Activated CD8-positive, alpha-beta T cell treated with anti-CD3 and anti-CD28 coated beads, Interleukin-2, amount 10 ng/mL, durations not matched to agents 7 days and 5 days (primary cell): ENCODE measurements at regions not wholly inside any gene's neighbourhood (a gene's known extent, or its start where the extent isn't known, plus 50 kb on each side); places are given as distances from the start of the nearest gene placed in this dataset.

ENCODE experiments used
- ATAC-seq: fragments of 150-1000 bp; cut with Tn5 transposase; one replicate; pipeline ENCODE4 v1.10.0; 2021; ENCODE audit warnings: moderate library complexity
- CTCF ChIA-PET: fragments of 350-600 bp; sonication (Branson Sonifier 250); formaldehyde crosslinking; loops from one replicate; lab custom pipeline; 2021; ENCODE audit warnings: antibody characterized with exemption; lab: Charles Lee
- POLR2A ChIA-PET: fragments of 350-600 bp; sonication (Branson Sonifier 250); formaldehyde crosslinking; loops from one replicate; lab custom pipeline; 2021; ENCODE audit warnings: antibody characterized with exemption; lab: Charles Lee
- DNase-seq: peaks from one replicate; pipeline ENCODE4 v3.0.0-alpha.2; 2020
- H3K27ac Mint-ChIP-seq: one replicate; pipeline ENCODE4 v1.8.0; 2021; ENCODE audit warnings: mild to moderate bottlenecking, mixed read lengths
- H3K27me3 Mint-ChIP-seq: one replicate; pipeline ENCODE4 v1.8.0; 2021; ENCODE audit warnings: low read depth, mixed read lengths
- H3K36me3 Mint-ChIP-seq: one replicate; pipeline ENCODE4 v1.8.0; 2021; ENCODE audit warnings: low read depth, mixed read lengths
- H3K4me1 Mint-ChIP-seq: one replicate; pipeline ENCODE4 v1.8.0; 2021; ENCODE audit warnings: low read depth, mixed read lengths
- H3K4me3 Mint-ChIP-seq: one replicate; pipeline ENCODE4 v1.8.0; 2021; ENCODE audit warnings: mild to moderate bottlenecking, mixed read lengths
- H3K9me3 Mint-ChIP-seq: one replicate; pipeline ENCODE4 v1.8.0; 2022; ENCODE audit warnings: mixed read lengths; ENCODE audit not compliant: insufficient read depth

DNA sequence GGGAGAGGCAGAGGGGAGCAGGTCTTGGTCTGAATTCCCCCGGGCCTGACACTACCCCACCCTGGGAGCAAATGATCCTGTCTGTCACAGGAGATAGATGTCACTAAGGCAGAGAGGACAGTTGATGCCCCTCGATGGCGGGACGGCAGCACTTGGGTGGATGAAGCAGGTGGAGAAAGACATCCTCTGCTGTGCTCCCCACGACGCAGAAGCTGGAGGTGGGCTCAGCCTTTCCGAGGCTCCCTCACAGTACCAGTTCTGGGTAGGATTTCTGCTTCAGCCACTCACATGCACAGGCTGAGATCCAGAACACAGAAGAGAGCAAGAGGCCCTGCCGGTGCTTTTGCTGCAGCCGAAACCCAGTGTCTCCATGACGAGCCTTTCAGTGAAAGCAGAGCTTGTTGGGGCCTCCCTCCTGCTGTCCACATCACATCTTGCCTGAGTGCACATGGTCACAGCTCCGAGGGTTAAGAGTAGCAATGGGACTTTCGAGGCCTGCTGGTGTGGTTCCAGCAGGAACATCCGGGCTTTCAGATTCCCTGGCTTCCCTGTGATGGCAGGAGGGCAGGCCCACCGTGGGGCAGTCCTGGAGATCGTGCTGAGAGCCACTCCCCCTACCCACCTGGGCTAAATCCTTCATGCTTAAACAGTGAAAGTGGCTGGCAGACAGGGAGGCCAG is 107.3 kb upstream of the PRR20G start:
- no peak for DNase-seq
- H3K9me3 Mint-ChIP-seq, result no peaks in the 10 kb centered on the region

DNA sequence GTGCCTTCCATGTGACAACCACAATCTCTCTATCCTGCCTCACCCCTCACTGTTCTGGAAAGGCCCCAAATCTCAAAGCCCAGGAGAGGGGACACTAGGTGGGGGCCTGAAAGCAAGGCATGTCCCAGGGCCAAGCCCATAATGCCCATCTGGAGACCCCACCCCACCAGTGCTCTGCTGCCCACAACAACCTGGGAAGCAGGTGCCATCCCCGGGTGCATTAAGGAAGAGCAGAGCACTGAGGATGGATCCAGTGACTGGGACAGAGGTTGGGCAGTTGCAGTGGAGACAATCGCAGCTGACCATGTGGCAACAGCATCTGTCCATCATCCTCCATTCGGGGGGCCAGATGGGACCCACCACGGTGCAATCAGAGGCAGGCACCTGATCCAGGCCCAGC is 106.2 kb upstream of the PRR20G start:
- Mint-ChIP-seq H3K27ac (no peak overlapping the region), H3K27me3 (peaks cover 16% of the 10 kb centered on the region), H3K9me3 (no peaks in the 10 kb centered on the region), H3K36me3 (no peaks in the 10 kb centered on the region), H3K4me1 (no peaks in the 10 kb centered on the region), H3K4me3 (no peak overlapping the region)
- CTCF ChIA-PET, result no interaction called here
- POLR2A ChIA-PET, result no interaction called here
- DNase-seq (no peak), ATAC-seq (no peak)

More for the DNA sequence above, 107.3 kb upstream of the PRR20G start:
- Mint-ChIP-seq H3K4me1 (no peaks in the 10 kb centered on the region), H3K36me3 (no peaks in the 10 kb centered on the region), H3K4me3 (no peak overlapping the region), H3K27ac (no peak overlapping the region), H3K27me3 (peaks cover 16% of the 10 kb centered on the region)
- no peak for ATAC-seq
- CTCF ChIA-PET, result no interaction called here
- POLR2A ChIA-PET, result no interaction called here

DNA sequence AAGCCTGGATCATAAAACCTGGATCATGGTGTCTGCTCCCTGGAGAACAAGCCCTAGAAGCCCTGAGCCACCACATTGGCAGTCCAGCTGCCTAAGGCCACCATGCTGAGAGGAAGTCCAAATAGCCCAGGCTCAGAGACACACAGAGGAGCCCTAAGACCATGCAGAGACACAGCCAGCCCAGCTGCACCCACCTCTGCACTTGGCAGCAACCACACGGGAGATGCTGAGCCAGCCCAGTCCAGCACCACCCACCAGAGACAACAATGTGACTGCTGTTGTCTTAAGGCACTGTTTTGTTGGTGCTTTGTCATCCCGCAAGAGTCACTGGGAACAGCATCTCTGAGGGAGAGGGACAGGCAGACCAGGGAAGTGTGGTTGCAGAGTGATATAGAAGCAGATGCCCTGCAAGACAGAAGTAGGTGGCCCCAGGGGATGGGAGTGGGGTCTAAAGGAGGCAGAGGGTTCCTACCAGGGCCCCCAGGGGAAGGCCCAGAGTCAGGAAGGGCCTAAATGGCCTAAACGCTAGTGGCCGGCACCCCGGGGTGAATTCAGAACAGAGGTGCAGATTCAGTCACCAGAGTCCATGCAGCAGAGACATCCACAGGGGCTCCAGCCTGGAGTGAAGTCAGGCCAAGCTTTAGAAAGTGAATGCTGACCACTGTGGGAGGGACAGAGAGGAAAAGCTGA is 105.4 kb upstream of the PRR20G start:
- Mint-ChIP-seq H3K27me3 (peaks cover 15% of the 10 kb centered on the region), H3K4me3 (no peak overlapping the region), H3K27ac (no peak overlapping the region), H3K9me3 (no peaks in the 10 kb centered on the region), H3K36me3 (no peaks in the 10 kb centered on the region), H3K4me1 (no peaks in the 10 kb centered on the region)
- DNase-seq (no peak), ATAC-seq (no peak)
- ChIA-PET CTCF (no interaction called here), POLR2A (no interaction called here)

DNA sequence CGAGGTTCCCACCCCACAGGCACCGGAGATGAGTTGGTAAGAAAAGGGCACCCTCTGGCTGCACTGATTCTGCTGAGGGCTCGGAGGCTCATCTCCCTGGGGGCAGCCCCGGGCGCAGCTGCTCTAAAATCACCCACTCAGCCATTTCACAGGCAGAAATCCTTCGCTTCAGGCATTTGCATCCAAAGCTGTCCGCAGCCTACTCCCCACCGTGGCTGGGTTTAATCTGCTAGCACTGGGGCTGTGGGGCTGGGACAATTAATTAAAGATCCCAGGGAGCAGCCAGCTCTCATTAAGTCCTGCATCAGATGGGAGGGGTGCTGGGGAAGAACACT is 104.3 kb upstream of the PRR20G start:
- H3K4me1 Mint-ChIP-seq, result no peaks in the 10 kb centered on the region
- no peak overlapping the region for H3K27ac Mint-ChIP-seq
- DNase-seq, result no peak
- H3K27me3 Mint-ChIP-seq, result peaks cover 9% of the 10 kb centered on the region
- no peak for ATAC-seq
- POLR2A ChIA-PET, result no interaction called here
- H3K4me3 Mint-ChIP-seq, result no peak overlapping the region
- CTCF ChIA-PET, result no interaction called here
- no peaks in the 10 kb centered on the region for H3K36me3 Mint-ChIP-seq
- no peaks in the 10 kb centered on the region for H3K9me3 Mint-ChIP-seq

DNA sequence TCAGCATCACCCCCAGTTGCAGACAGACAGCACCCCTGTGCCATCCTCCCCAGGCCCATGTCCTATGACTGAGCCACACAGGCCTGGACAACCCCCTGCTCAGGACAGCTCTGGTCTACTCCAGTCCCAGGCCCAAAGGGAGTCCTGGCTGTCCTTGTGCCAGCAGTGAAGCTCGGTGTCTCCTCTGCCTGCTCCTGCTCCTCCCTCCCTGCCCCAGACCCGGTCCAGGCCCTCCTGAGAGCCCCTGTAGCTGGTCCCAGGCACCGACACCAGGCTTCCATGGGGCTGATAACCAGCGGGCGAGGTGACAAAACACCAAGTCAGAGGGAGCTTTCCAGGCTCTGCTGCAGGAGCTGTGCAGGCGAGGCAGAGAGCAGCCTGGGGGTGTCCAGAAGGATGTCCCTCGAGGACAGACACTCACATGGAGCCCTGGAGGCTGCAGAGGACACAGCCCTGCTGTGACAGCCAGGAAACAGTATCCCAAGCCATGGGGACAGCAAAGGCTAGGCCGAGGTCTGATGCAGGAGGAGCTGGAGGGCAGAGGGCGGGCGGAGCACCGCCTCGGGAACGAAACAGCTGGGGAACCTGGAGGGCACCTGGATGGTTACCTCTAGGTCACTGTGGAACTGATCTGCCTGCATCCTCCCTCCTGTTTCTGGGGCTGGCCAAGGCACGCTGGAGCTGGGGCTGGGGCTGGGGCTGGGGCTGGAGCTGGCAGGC is 103.8 kb upstream of the PRR20G start:
- ATAC-seq (no peak), DNase-seq (no peak)
- Mint-ChIP-seq H3K27me3 (peaks cover 4% of the 10 kb centered on the region), H3K4me1 (no peaks in the 10 kb centered on the region), H3K36me3 (no peaks in the 10 kb centered on the region), H3K9me3 (no peaks in the 10 kb centered on the region), H3K4me3 (no peak overlapping the region), H3K27ac (no peak overlapping the region)
- CTCF ChIA-PET, result no interaction called here
- POLR2A ChIA-PET, result no interaction called here

DNA sequence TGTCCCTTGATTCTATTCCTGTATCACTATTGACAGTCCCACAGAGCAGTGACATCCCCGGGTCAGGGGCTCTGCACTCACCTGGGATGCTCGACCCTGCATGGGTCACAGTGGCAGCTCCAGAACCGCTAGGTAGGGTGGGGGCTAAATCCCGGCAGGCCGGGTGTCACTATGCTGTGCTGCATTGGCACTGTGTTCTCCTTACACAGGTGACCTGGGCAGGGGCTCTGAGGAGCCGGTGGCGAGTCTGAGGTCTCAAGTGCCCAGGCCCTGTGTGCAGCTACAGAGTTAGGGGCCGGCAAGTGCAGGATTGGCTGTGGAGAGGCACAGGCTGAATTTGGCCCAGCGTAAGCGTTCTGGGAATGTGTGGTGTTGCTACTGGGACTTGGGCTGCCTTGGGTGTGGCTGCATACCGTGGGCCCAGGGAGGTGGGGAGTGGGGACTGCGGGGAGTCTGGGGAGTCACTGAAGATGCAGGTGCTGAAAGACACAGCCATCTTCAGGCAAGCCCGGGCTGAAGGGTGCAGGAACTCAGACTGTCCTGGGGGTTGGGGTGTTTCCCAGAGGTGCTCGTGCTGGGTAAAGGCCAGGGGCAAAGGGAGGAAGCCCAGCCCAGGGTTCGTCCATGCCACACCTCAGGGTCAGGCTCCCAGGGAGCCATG is 102.6 kb upstream of the PRR20G start:
- H3K36me3 Mint-ChIP-seq, result no peaks in the 10 kb centered on the region

DNA sequence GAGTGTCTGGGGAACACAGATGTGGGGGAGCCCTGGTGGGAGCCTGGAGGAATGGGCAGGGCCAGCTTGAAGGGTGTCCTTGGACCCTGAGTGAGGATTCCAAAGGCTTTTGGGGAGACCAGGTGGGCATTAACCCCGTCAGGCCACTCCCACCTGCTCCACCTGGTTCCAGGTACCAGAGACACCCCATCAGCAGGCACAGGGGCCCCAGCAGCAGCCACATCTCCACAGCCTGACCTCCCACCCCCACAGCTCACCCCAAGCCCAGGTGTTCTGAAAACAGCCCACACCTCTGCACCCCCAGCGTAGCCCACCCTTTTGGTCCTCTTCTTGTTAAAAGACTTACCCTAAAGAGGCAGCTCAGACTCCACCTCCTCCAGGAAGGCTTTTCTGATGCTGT is 102.1 kb upstream of the PRR20G start:
- DNase-seq (no peak), ATAC-seq (no peak)
- Mint-ChIP-seq H3K4me3 (no peak overlapping the region), H3K27me3 (no peaks in the 10 kb centered on the region), H3K9me3 (no peaks in the 10 kb centered on the region), H3K36me3 (no peaks in the 10 kb centered on the region), H3K4me1 (no peaks in the 10 kb centered on the region), H3K27ac (no peak overlapping the region)
- ChIA-PET POLR2A (no interaction called here), CTCF (no interaction called here)

More for the DNA sequence above, 102.6 kb upstream of the PRR20G start:
- Mint-ChIP-seq H3K27me3 (no peaks in the 10 kb centered on the region), H3K4me1 (no peaks in the 10 kb centered on the region), H3K4me3 (no peak overlapping the region), H3K9me3 (no peaks in the 10 kb centered on the region), H3K27ac (no peak overlapping the region)
- ATAC-seq, result no peak
- DNase-seq, result no peak
- CTCF ChIA-PET, result no interaction called here
- POLR2A ChIA-PET, result no interaction called here

DNA sequence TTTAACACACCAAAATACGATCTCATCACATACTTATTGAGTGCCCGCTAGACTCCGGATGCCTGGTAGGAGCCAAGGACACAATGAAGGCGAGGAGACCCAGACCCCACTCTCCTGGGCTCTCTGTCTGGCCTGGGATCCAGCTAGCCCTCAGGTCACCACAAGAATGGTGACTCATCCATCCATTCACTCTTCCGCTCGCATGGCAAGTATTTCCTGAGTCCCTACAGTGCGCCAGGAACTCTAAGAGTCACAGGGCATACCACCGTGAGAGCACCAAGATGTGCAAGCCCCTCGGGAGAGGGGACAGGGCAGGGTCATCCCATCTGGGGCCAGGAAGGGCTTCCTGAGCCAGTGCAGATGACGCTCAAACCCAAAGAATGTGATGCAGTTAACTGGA is 101.6 kb upstream of the PRR20G start:
- ATAC-seq, result no peak
- Mint-ChIP-seq H3K4me1 (no peaks in the 10 kb centered on the region), H3K36me3 (no peaks in the 10 kb centered on the region), H3K9me3 (no peaks in the 10 kb centered on the region), H3K4me3 (no peak overlapping the region), H3K27ac (no peak overlapping the region), H3K27me3 (no peaks in the 10 kb centered on the region)
- POLR2A ChIA-PET, result no interaction called here
- no peak for DNase-seq
- CTCF ChIA-PET, result no interaction called here

DNA sequence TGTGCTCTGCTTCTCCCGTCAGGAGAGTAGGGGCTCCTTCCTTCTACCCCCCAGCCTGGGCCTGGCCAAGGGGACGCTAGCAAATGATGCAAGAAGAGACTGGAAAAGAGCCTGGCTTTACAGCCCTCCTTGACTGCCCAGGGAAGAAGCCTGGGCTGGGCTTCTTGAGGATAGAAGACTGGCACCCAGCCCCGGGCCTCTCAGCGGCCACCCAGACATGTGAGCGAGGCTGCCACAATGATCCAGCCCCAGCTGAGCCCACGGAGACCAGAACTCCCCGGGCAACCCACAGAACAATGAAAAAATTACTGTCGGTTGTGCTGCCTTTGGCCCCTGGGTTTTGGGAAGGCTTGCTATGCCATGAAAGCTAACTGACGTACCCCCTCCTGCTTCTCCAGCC is 100.6 kb upstream of the PRR20G start:
- no peaks in the 10 kb centered on the region for H3K36me3 Mint-ChIP-seq
- DNase-seq (no peak), ATAC-seq (no peak)
- H3K4me1 Mint-ChIP-seq, result no peaks in the 10 kb centered on the region
- H3K27ac Mint-ChIP-seq, result no peak overlapping the region
- H3K27me3 Mint-ChIP-seq, result no peaks in the 10 kb centered on the region
- CTCF ChIA-PET, result no interaction called here
- H3K4me3 Mint-ChIP-seq, result no peak overlapping the region
- POLR2A ChIA-PET, result no interaction called here
- H3K9me3 Mint-ChIP-seq, result no peaks in the 10 kb centered on the region

DNA sequence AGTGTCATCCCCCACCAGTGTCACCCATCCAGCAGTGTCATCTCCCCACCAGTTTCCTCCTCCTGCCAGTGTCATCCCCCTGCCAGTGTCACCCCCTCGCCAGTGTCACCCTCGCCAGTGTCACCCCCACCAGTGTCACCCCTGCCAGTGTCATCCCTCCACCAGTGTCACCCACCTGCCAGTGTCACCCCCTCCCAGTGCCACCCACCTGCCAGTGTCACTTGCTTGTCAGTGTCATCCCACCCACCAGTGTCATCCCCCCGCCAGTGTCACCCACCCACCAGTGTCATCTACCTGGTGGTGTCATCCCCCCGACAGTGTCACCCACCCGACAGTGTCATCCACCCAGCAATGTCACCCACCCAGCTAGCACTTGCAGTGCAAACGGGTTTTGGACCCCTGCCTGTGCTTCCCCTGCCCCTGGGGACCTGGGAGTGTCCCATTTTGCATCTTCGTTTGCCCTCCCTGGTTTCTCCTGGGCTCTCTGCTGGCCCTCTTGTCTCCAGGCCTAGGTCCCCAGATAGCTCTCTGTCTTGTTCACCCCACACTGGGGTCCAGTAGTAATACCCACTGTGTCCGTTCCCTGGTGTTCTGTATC is 99.8 kb upstream of the PRR20G start:
- Mint-ChIP-seq H3K27me3 (no peaks in the 10 kb centered on the region), H3K4me3 (no peak overlapping the region), H3K4me1 (no peaks in the 10 kb centered on the region), H3K36me3 (no peaks in the 10 kb centered on the region), H3K9me3 (no peaks in the 10 kb centered on the region), H3K27ac (no peak overlapping the region)
- DNase-seq (no peak), ATAC-seq (no peak)
- POLR2A ChIA-PET, result no interaction called here
- CTCF ChIA-PET, result no interaction called here

DNA sequence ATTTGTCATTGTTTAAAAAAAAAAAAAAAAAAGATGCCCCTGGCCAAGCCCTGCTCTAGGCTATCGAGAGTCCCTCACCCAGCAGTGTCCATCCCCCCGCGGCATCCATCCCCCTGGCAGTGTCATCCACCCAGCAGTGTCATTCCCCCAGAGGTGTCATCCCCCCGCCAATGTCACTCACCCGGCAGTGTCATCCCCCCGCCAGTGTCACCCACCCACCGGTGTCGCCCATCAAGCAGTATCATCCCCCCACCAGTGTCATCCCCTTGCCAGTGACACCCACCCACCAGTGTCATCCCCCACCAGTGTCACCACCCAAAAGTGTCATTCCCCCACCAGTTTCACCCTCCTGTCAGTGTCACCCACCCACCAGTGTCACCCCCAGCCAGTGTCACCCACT is 99.3 kb upstream of the PRR20G start:
- ChIA-PET CTCF (no interaction called here), POLR2A (interaction anchor here (0.6 kb wide), 1 partner anchor 1151 kb away, joined by 3 read pairs; no protein-coding TSS in a partner anchor)
- H3K4me1 Mint-ChIP-seq, result no peaks in the 10 kb centered on the region
- H3K36me3 Mint-ChIP-seq, result no peaks in the 10 kb centered on the region
- no peak overlapping the region for H3K4me3 Mint-ChIP-seq
- ATAC-seq, result no peak
- no peaks in the 10 kb centered on the region for H3K9me3 Mint-ChIP-seq
- no peak overlapping the region for H3K27ac Mint-ChIP-seq
- no peak for DNase-seq
- no peaks in the 10 kb centered on the region for H3K27me3 Mint-ChIP-seq

DNA sequence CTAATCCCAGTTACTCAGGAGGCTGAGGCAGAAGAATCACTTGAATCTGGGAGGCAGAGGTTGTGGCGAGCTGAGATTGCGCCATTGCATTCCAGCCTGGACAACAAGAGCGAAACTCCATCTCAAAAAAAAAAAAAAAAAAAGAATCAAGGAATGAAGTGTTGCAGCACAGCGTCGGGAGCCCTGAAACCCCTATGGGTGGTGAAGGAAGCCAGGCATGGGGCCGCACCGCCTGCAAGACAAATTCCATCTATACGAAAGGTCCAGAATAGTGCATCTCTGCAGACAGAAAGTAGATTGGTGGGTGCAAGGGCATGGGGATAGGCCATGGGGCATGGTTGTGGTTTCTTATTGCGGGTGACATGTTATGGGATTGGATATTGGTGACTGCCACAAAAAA is 98.6 kb upstream of the PRR20G start:
- Mint-ChIP-seq H3K27ac (no peak overlapping the region), H3K9me3 (peaks cover 1% of the 10 kb centered on the region), H3K27me3 (no peaks in the 10 kb centered on the region), H3K4me3 (no peak overlapping the region), H3K4me1 (no peaks in the 10 kb centered on the region), H3K36me3 (no peaks in the 10 kb centered on the region)
- DNase-seq (no peak), ATAC-seq (no peak)
- ChIA-PET CTCF (no interaction called here), POLR2A (interaction anchor here (0.6 kb wide), 1 partner anchor 1150 kb away, joined by 3 read pairs; no protein-coding TSS in a partner anchor)
